ENCODE measurements at regions not wholly inside any gene's neighbourhood (a gene's known extent, or its start where the extent isn't known, plus 50 kb on each side); places are given as distances from the start of the nearest gene placed in this dataset.

DNA sequence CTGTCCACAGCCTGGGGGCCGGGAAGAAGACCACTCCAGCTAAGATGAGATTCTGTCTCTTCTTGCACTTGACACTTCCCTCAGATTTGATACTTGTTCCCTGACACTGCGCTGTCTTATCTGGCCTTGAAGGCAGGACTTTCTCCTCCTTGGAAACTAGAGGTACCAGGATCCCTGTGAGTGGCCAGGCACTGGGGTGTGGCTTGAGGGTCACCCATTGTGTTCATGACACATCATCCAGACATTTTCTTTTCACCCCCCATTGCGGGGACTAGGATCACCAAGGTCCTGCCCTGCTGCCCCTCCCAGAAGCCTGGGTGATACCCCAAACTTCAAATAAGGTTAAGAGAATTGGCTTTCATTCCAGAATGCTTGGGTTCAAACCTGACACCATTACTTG, 103.3 kb downstream of the NDFIP1 start:
- CTCF ChIA-PET (ENCODE audit: partially characterized antibody): interaction anchor here (0.8 to 2.1 kb wide), 6 partner anchors 9 to 47 kb away, joined by 3 to 8 read pairs (median 4); no protein-coding TSS in a partner anchor

More for the DNA sequence above, 103.3 kb downstream of the NDFIP1 start:
- no peaks in the 10 kb centered on the region for H3K36me3 ChIP-seq (ENCODE audit: control insufficient read depth in 2 of 4, insufficient read depth in 4 of 4, low read length in 3 of 4)
- H2BK5ac ChIP-seq (ENCODE audit: low read depth, low read length): peak overlapping the region; percentile 79; the same call in 1 of the 2 replicates
- H3K18ac ChIP-seq (ENCODE audit: extremely low read depth, low read length): 0 out of 2 replicates have a peak overlapping the region, but pooled peaks have one; percentile 43
- no peaks in the 10 kb centered on the region for H3K9me3 ChIP-seq (ENCODE audit: insufficient read depth in 2 of 2, low read depth in 1 of 2, low read length in 1 of 2)
- no peak for TF ChIP-seq CTBP2 (IDR thresholded peaks at IDR 0.05; ENCODE audit: borderline replicate concordance, insufficient read depth, insufficient read length, low read length)
- TF ChIP-seq RBBP5 (IDR thresholded peaks at IDR 0.05; ENCODE audit: borderline replicate concordance, low read depth, low read length): no peak
- TF ChIP-seq POLR2A (IDR thresholded peaks at IDR 0.05; ENCODE audit: control extremely low read depth in 1 of 2, low read depth in 2 of 2, low read length in 2 of 2): no peak
- TF ChIP-seq, protein P1, sequence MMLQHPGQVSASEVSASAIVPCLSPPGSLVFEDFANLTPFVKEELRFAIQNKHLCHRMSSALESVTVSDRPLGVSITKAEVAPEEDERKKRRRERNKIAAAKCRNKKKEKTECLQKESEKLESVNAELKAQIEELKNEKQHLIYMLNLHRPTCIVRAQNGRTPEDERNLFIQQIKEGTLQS (IDR thresholded peaks at IDR 0.05; ENCODE audit: insufficient read depth, low read depth, low read length): no peak
- TF ChIP-seq CEBPB (IDR thresholded peaks at IDR 0.05; ENCODE audit: low read depth, low read length): no peak
- TF ChIP-seq SP4 (IDR thresholded peaks at IDR 0.05; ENCODE audit: low read length): no peak
- no peak for TF ChIP-seq RXRA (IDR thresholded peaks at IDR 0.05; ENCODE audit: insufficient read depth, low read depth, low read length)
- TF ChIP-seq, protein P2, sequence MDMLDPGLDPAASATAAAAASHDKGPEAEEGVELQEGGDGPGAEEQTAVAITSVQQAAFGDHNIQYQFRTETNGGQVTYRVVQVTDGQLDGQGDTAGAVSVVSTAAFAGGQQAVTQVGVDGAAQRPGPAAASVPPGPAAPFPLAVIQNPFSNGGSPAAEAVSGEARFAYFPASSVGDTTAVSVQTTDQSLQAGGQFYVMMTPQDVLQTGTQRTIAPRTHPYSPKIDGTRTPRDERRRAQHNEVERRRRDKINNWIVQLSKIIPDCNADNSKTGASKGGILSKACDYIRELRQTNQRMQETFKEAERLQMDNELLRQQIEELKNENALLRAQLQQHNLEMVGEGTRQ (IDR thresholded peaks at IDR 0.05; ENCODE audit: low read length): no peak
- H2BK120ac ChIP-seq (replicated peaks; ENCODE audit: low read depth, low read length): no peak overlapping the region
- no peaks in the 10 kb centered on the region; a peak in 1 of 7 replicates for H3K27me3 ChIP-seq (replicated peaks in 1 of 4; ENCODE audit: control insufficient read depth in 3 of 4, extremely low read depth in 1 of 4, insufficient read depth in 3 of 4, low read length in 3 of 4)
- H4K8ac ChIP-seq (ENCODE audit: extremely low read depth, insufficient read depth, low read length): no peak overlapping the region
- no peak overlapping the region for H3K23ac ChIP-seq (ENCODE audit: insufficient read length)
- DNase-seq (ENCODE audit: low read depth in 1 of 2, low spot score in 2 of 2): no peak
- H2BK12ac ChIP-seq (ENCODE audit: low read depth, low read length): peak overlapping the region; percentile 1; the same call in 1 of the 2 replicates
- H3K27ac ChIP-seq (ENCODE audit: low read depth, low read length): no peak overlapping the region
- H3K14ac ChIP-seq (ENCODE audit: insufficient read length): no peak overlapping the region
- no peak for FAIRE-seq
- 95% methylated on average over 3 of the region's 3 CpGs; no CpG with 5 or more reads in 1 of the 2 experiments for WGBS, 2 experiments (ENCODE audit: extremely low coverage in 1 of 2, insufficient coverage in 1 of 2, insufficient read length in 1 of 2, insufficient replicate concordance in 2 of 2, low coverage in 1 of 2, low lambda C conversion rate in 2 of 2, missing lambda C conversion rate in 1 of 2)
- H3K79me1 ChIP-seq (ENCODE audit: low read depth, low read length): no peaks in the 10 kb centered on the region
- H2BK15ac ChIP-seq (ENCODE audit: low read length): peak overlapping the region; percentile 97; the same call in 1 of the 2 replicates
- H3K79me2 ChIP-seq (ENCODE audit: control insufficient read depth in 1 of 2, insufficient read depth in 2 of 2, low read length in 2 of 2): no peaks in the 10 kb centered on the region
- peak overlapping the region; percentile 51 for H4K91ac ChIP-seq (replicated peaks; ENCODE audit: insufficient read length, low read length)
- no peak overlapping the region for H3K56ac ChIP-seq (replicated peaks; ENCODE audit: insufficient read length, low read depth, low read length)
- no peak overlapping the region for H4K5ac ChIP-seq (ENCODE audit: insufficient read length, low read depth, low read length)
- POLR2A ChIA-PET (ENCODE audit: partially characterized antibody): interaction anchor here (1.1 kb wide), 1 partner anchor 15 kb away, joined by 4 read pairs; no protein-coding TSS in a partner anchor
- no peak overlapping the region for H3K9ac ChIP-seq (replicated peaks in 1 of 4; ENCODE audit: extremely low read depth in 1 of 4, low read depth in 3 of 4, low read length in 3 of 4)
- H2AK5ac ChIP-seq (ENCODE audit: low read depth, low read length): 0 out of 2 replicates have a peak overlapping the region, but pooled peaks have one; percentile 95
- no peak overlapping the region for H2AFZ ChIP-seq (ENCODE audit: low read length)
- H3K4ac ChIP-seq (replicated peaks; ENCODE audit: insufficient read length, low read depth, low read length): no peak overlapping the region
- H2BK20ac ChIP-seq (ENCODE audit: low read length): peak overlapping the region; percentile 74; the same call in 1 of the 2 replicates
- no peak overlapping the region for H3K4me2 ChIP-seq (ENCODE audit: insufficient read depth in 1 of 2, low read depth in 2 of 2, low read length in 2 of 2)
- H3K23me2 ChIP-seq (ENCODE audit: low read depth, low read length): no peaks in the 10 kb centered on the region
- peaks cover 0 to 9% (median 3%) of the 10 kb centered on the region in 4 experiments; a peak in 6 of 7 replicates for H3K4me1 ChIP-seq (replicated peaks in 1 of 4; ENCODE audit: control insufficient read depth in 3 of 4, insufficient read depth in 4 of 4, low read length in 3 of 4)
- no peak overlapping the region for H3K4me3 ChIP-seq (ENCODE audit: extremely low read depth in 1 of 4, insufficient read depth in 2 of 4, low read depth in 3 of 4, low read length in 4 of 4)
- no peaks in the 10 kb centered on the region for H4K20me1 ChIP-seq (replicated peaks in 1 of 2; ENCODE audit: control insufficient read depth in 1 of 2, insufficient read depth in 2 of 2, low read length in 2 of 2)
